ENCODE measurements at regions not wholly inside any gene's neighbourhood (a gene's known extent, or its start where the extent isn't known, plus 50 kb on each side); places are given as distances from the start of the nearest gene placed in this dataset.
A peak's percentile ranks its signal among the peaks of the same experiment; 100 is the strongest.
"Not testable (repeated sequence)": the region's sequence is repeated elsewhere in the genome, so short reads cannot be mapped to it uniquely, and the experiment has no call there.

- no peak for DNase-seq (ENCODE audit: extremely low read depth in 1 of 11, low read depth in 9 of 11, low spot score in 4 of 11)
Observed at GRCh38 chr1:148363439-148363810, 119.7 kb downstream of the PPIAL4G start.

- peak in 1 of 11 donors; percentile 28 for DNase-seq (ENCODE audit: extremely low read depth in 1 of 11, low read depth in 9 of 11, low spot score in 4 of 11)
Observed at GRCh38 chr1:148362626-148363438, 120.3 kb downstream of the PPIAL4G start.

GRCh38 chr1:148362216-148362611 is 120.9 kb downstream of the PPIAL4G start:
- no peak for DNase-seq (ENCODE audit: extremely low read depth in 1 of 11, low read depth in 9 of 11, low spot score in 4 of 11)

- DNase-seq (ENCODE audit: extremely low read depth in 1 of 11, low read depth in 9 of 11, low spot score in 4 of 11): peak in 1 of 11 donors; percentile 33
Observed at GRCh38 chr1:148361427-148362215, 121.5 kb downstream of the PPIAL4G start.

- no peak for DNase-seq (ENCODE audit: extremely low read depth in 1 of 11, low read depth in 9 of 11, low spot score in 4 of 11)
Observed at GRCh38 chr1:148357037-148357436, 126.1 kb downstream of the PPIAL4G start.

- DNase-seq (ENCODE audit: extremely low read depth in 1 of 11, low read depth in 9 of 11, low spot score in 4 of 11): no peak
Observed at GRCh38 chr1:148355976-148356375, 127.1 kb downstream of the PPIAL4G start.

GRCh38 chr1:148354913-148355308 is 128.2 kb downstream of the PPIAL4G start:
- no peak for DNase-seq (ENCODE audit: extremely low read depth in 1 of 11, low read depth in 9 of 11, low spot score in 4 of 11)

- no peak for DNase-seq (ENCODE audit: extremely low read depth in 1 of 11, low read depth in 9 of 11, low spot score in 4 of 11)
Observed at GRCh38 chr1:148354284-148354912, 128.7 kb downstream of the PPIAL4G start.

GRCh38 chr1:148353461-148354283 is 129.4 kb downstream of the PPIAL4G start:
- no peak for DNase-seq (ENCODE audit: extremely low read depth in 1 of 11, low read depth in 9 of 11, low spot score in 4 of 11)

GRCh38 chr1:148352470-148353053 is 130.5 kb downstream of the PPIAL4G start:
- DNase-seq (ENCODE audit: extremely low read depth in 1 of 11, low read depth in 9 of 11, low spot score in 4 of 11): no peak

GRCh38 chr1:148347781-148348180 is 135.3 kb downstream of the PPIAL4G start:
- DNase-seq (ENCODE audit: extremely low read depth in 1 of 11, low read depth in 9 of 11, low spot score in 4 of 11): no peak

GRCh38 chr1:148345659-148346151 is 137.4 kb downstream of the PPIAL4G start:
- not testable (repeated sequence) for DNase-seq (ENCODE audit: extremely low read depth in 1 of 11, low read depth in 9 of 11, low spot score in 4 of 11)

- DNase-seq (ENCODE audit: extremely low read depth in 1 of 11, low read depth in 9 of 11, low spot score in 4 of 11): not testable (repeated sequence)
Observed at GRCh38 chr1:148344651-148345050, 138.5 kb downstream of the PPIAL4G start.

- DNase-seq (ENCODE audit: extremely low read depth in 1 of 11, low read depth in 9 of 11, low spot score in 4 of 11): not testable (repeated sequence)
Observed at GRCh38 chr1:148341729-148342128, 141.4 kb downstream of the PPIAL4G start.

GRCh38 chr1:148336121-148336918 is 146.8 kb downstream of the PPIAL4G start:
- DNase-seq (ENCODE audit: extremely low read depth in 1 of 11, low read depth in 9 of 11, low spot score in 4 of 11): peak in 4 of 11 donors; percentile 55 to 81 (median 62)

- DNase-seq (ENCODE audit: extremely low read depth in 1 of 11, low read depth in 9 of 11, low spot score in 4 of 11): peak in 10 of 11 donors; percentile 63 to 84 (median 74)
Observed at GRCh38 chr1:148334339-148335130, 148.6 kb downstream of the PPIAL4G start.

GRCh38 chr1:148333875-148334338 is 149.2 kb downstream of the PPIAL4G start:
- DNase-seq (ENCODE audit: extremely low read depth in 1 of 11, low read depth in 9 of 11, low spot score in 4 of 11): no peak

All from renal cortex interstitium (tissue), 11 donors.